ENCODE measurements at regions not wholly inside any gene's neighbourhood (a gene's known extent, or its start where the extent isn't known, plus 50 kb on each side); places are given as distances from the start of the nearest gene placed in this dataset.

DNA sequence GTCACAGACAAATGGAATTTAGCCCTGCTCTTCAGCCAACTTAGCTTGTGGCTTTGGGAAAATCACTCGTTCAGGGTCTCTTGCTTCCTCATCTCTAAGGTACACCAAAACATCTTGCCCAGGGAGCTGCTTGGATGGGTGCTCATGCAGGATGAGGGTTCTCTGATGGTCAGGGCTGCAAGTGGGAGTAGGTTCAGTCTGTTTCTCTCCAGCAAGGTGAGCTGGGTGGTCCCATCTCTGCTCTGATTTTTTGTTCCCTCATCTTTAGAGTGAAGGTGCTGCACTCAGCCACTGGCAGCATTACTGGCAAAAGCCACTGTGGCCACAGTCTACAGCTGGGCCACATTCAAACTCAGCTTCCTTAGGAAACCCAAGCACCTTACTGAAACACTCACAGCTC lies 149.9 kb upstream of the GPR26 start:
- Histone ChIP-seq H3K9me3 (no peaks in the 10 kb centered on the region), H3K4me1 (no peaks in the 10 kb centered on the region), H3K4me3 (no peak overlapping the region), H3K27ac (replicated peaks in 1 of 4) (no peak overlapping the region), H3K27me3 (peaks cover 0 to 19% (median 0%) of the 10 kb centered on the region in 4 donors), H3K36me3 (no peaks in the 10 kb centered on the region)
- no peak for DNase-seq (ENCODE audit: extremely low spot score)
- TF ChIP-seq EP300 (IDR thresholded peaks at IDR 0.05): no peak
- TF ChIP-seq POLR2AphosphoS5 (IDR thresholded peaks at IDR 0.05): no peak
- no peak for TF ChIP-seq POLR2A (IDR thresholded peaks at IDR 0.05; ENCODE audit: low read depth)
- no peak for TF ChIP-seq CTCF (IDR thresholded peaks at IDR 0.05)
- intact Hi-C loops (cut with DNase I): no loop called here
- WGBS: no CpG with 5 or more reads among the region's 1 CpG

DNA sequence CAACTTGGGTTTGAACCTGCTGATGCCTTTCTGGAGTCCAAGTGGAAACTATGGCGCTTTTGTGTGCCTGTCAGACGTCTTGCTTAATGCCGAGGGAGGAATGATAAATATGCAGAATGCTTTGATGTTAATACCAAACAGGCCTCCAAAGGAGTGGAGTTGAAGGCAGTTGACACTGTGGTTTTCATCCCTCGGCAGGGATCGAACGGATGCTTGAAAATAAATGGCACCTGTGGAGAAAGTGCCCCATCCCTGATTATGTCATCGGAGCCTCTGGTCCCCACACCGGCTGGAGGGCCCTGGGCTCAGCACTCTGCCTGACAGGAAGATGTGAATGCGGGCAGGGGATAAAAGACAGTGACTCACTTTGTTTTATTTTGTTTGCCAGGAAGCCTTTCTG lies 148.7 kb upstream of the GPR26 start:
- intact Hi-C loops (cut with DNase I): no loop called here
- Histone ChIP-seq H3K4me1 (no peaks in the 10 kb centered on the region), H3K27me3 (peaks cover 0 to 15% (median 0%) of the 10 kb centered on the region in 4 donors), H3K9me3 (no peaks in the 10 kb centered on the region), H3K36me3 (no peaks in the 10 kb centered on the region), H3K4me3 (no peak overlapping the region), H3K27ac (replicated peaks in 1 of 4) (no peak overlapping the region)
- WGBS: 36% methylated on average over 9 of the region's 9 CpGs
- no peak for TF ChIP-seq CTCF (IDR thresholded peaks at IDR 0.05)
- TF ChIP-seq EP300 (IDR thresholded peaks at IDR 0.05): no peak
- TF ChIP-seq POLR2AphosphoS5 (IDR thresholded peaks at IDR 0.05): no peak
- no peak for TF ChIP-seq POLR2A (IDR thresholded peaks at IDR 0.05; ENCODE audit: low read depth)
- no peak for DNase-seq (ENCODE audit: extremely low spot score)

GRCh38 chr10:123517901-123518300 lies 148.3 kb upstream of the GPR26 start:
- no peak for TF ChIP-seq CTCF (IDR thresholded peaks at IDR 0.05)
- TF ChIP-seq EP300 (IDR thresholded peaks at IDR 0.05): no peak
- TF ChIP-seq POLR2AphosphoS5 (IDR thresholded peaks at IDR 0.05): no peak
- no peak for TF ChIP-seq POLR2A (IDR thresholded peaks at IDR 0.05; ENCODE audit: low read depth)
- Histone ChIP-seq H3K27ac (replicated peaks in 1 of 4) (no peak overlapping the region), H3K4me1 (no peaks in the 10 kb centered on the region), H3K36me3 (no peaks in the 10 kb centered on the region), H3K9me3 (no peaks in the 10 kb centered on the region), H3K27me3 (peaks cover 0 to 15% (median 0%) of the 10 kb centered on the region in 4 donors), H3K4me3 (no peak overlapping the region)
- no peak for DNase-seq (ENCODE audit: extremely low spot score)
- intact Hi-C loops (cut with DNase I): no loop called here
- WGBS: 91% methylated on average over 4 of the region's 4 CpGs

DNA sequence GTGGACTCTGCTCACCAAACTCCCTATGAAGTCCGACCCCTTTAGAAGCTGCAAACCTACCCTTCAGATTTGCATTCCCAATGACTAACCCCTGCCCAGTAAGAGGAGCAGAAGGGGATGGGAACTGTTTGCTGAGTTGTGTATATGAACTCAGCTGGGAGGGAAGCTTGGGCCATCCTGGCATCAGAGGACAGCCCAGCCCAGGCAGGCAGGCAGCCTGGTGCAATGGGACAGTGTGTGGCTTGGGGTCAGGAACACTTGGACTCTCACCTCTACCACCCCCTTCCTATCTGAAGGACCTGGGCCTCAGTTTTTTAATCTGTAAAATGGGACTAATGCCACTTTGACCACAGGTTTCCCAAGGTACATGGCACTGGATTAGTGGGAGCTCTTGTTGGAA lies 147.4 kb upstream of the GPR26 start:
- 77% methylated on average over 1 of the region's 1 CpG for WGBS
- TF ChIP-seq CTCF (IDR thresholded peaks at IDR 0.05) (no peak), EP300 (IDR thresholded peaks at IDR 0.05) (no peak), POLR2AphosphoS5 (IDR thresholded peaks at IDR 0.05) (no peak), POLR2A (IDR thresholded peaks at IDR 0.05; ENCODE audit: low read depth) (no peak)
- H3K27ac ChIP-seq (replicated peaks in 1 of 4): no peak overlapping the region
- no peaks in the 10 kb centered on the region for H3K36me3 ChIP-seq
- H3K4me1 ChIP-seq: no peaks in the 10 kb centered on the region
- no peaks in the 10 kb centered on the region for H3K9me3 ChIP-seq
- H3K4me3 ChIP-seq: no peak overlapping the region
- intact Hi-C loops (cut with DNase I): no loop called here
- peaks cover 0 to 15% (median 0%) of the 10 kb centered on the region in 4 donors for H3K27me3 ChIP-seq
- peak; percentile 64 for DNase-seq (ENCODE audit: extremely low spot score)

GRCh38 chr10:123519861-123520260 lies 146.3 kb upstream of the GPR26 start:
- H3K9me3 ChIP-seq: no peaks in the 10 kb centered on the region
- intact Hi-C loops (cut with DNase I): no loop called here
- H3K36me3 ChIP-seq: no peaks in the 10 kb centered on the region
- no peak overlapping the region for H3K4me3 ChIP-seq
- no peaks in the 10 kb centered on the region for H3K4me1 ChIP-seq
- peak; percentile 90 for DNase-seq (ENCODE audit: extremely low spot score)
- 87% methylated on average over 6 of the region's 6 CpGs for WGBS
- TF ChIP-seq EP300 (IDR thresholded peaks at IDR 0.05): no peak
- no peak for TF ChIP-seq POLR2A (IDR thresholded peaks at IDR 0.05; ENCODE audit: low read depth)
- no peak for TF ChIP-seq CTCF (IDR thresholded peaks at IDR 0.05)
- TF ChIP-seq POLR2AphosphoS5 (IDR thresholded peaks at IDR 0.05): no peak
- H3K27ac ChIP-seq (replicated peaks in 1 of 4): no peak overlapping the region
- H3K27me3 ChIP-seq: peaks cover 0 to 15% (median 0%) of the 10 kb centered on the region in 4 donors
